Sigmoid colon (tissue), 6 donors: ENCODE measurements at regions not wholly inside any gene's neighbourhood (a gene's known extent, or its start where the extent isn't known, plus 50 kb on each side); places are given as distances from the start of the nearest gene placed in this dataset.

Source experiments
- DNase-seq: peaks from one replicate; pipeline ENCODE4 v3.0.0-alpha.2; 2019
- H3K27ac ChIP-seq, 4 donors: fragments of 200-600 bp; sonication (generic); one replicate each; pipeline ENCODE4 v1.5.1; 2016 to 2019; ENCODE audit warnings: mild to moderate bottlenecking in 1 of 4
- H3K27me3 ChIP-seq, 3 donors: fragments of 200-600 bp; sonication (generic); one replicate each; pipeline ENCODE4 v1.5.1; 2019; ENCODE audit warnings: mild to moderate bottlenecking in 1 of 3
- H3K36me3 ChIP-seq, 4 donors: fragments of 200-600 bp; sonication (generic); one replicate each; pipeline ENCODE4 v1.5.1; 2016 to 2019
- H3K4me1 ChIP-seq, 4 donors: fragments of 200-600 bp; sonication (generic); one replicate each; pipeline ENCODE4 v1.5.1; 2017 to 2019
- H3K4me3 ChIP-seq, 4 donors: fragments of 200-600 bp; sonication (generic); one replicate each; pipeline ENCODE4 v1.5.1; 2017 to 2019; ENCODE audit warnings: mild to moderate bottlenecking in 2 of 4, moderate library complexity in 1 of 4
- H3K9me3 ChIP-seq, 4 donors: fragments of 200-600 bp in 3 of 4; sonication (generic) in 3 of 4; one replicate each; pipeline versions ENCODE4 v1.5.1 to v1.6.1; 2013 to 2019
- EP300 ChIP-seq, 4 donors: sonication (generic); formaldehyde crosslinking; IDR thresholded peaks; one replicate each; pipeline ENCODE4 v1.6.1; 2017; ENCODE audit warnings: antibody characterized with exemption in 4 of 4
- POLR2A ChIP-seq, 2 donors: fragments of 450-650 bp; IDR thresholded peaks; one replicate each; pipeline ENCODE4 v1.6.1; 2016; ENCODE audit warnings: antibody characterized with exemption in 2 of 2, mild to moderate bottlenecking in 2 of 2, moderate library complexity in 2 of 2
- POLR2AphosphoS5 ChIP-seq, 4 donors: sonication (generic); formaldehyde crosslinking; IDR thresholded peaks; one replicate each; pipeline ENCODE4 v1.6.1; 2017; ENCODE audit warnings: antibody characterized with exemption in 4 of 4
- WGBS, 2 donors: extraction: QIAGEN DNeasy Blood & Tissue Kit; methylation state at CpG; one replicate each; pipeline ENCODE4 v1.1.7; 2013; 5-methylcytosine and 5-hydroxymethylcytosine counted together
- intact Hi-C: fragments of 100-400 bp; cut with DNase I; formaldehyde crosslinking; loops from one replicate; pipeline ENCODE4 v1.15.1; 2023
- TF ChIP-seq, protein P1 (sequence below), 4 experiments: fragments of 450-650 bp in 3 of 4; fragments of 200-600 bp in 1 of 4; IDR thresholded peaks; one replicate each; pipeline ENCODE4 v1.5.1; 2016 to 2019; ENCODE audit warnings: antibody characterized with exemption in 4 of 4, mild to moderate bottlenecking in 3 of 4, moderate library complexity in 2 of 4
- donor health status: healthy with polysubstance abuse.
- donor health status: healthy.

DNA sequence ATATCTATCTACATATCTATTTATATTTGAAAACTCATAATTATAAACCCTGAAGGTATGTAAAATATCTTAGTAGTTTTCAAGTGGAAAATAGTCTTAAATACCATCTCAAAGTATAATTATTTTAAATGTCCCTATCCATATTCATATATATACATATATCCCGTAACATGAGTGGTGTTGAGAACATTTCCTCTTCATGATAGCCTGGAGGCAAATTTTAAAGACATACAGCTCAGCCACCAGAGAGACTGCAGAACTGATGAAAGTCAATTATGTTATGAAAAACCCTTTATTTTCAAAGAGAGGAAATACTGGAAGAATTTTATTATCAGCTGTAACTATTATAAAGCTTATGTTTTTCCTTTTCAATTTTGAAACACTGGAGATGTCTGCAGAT, 1806.7 kb upstream of the PCDH7 start:
- TF ChIP-seq POLR2AphosphoS5 (IDR thresholded peaks at IDR 0.05) (no peak), EP300 (IDR thresholded peaks at IDR 0.05) (no peak), POLR2A (IDR thresholded peaks at IDR 0.05) (no peak)
- TF ChIP-seq, protein P1, sequence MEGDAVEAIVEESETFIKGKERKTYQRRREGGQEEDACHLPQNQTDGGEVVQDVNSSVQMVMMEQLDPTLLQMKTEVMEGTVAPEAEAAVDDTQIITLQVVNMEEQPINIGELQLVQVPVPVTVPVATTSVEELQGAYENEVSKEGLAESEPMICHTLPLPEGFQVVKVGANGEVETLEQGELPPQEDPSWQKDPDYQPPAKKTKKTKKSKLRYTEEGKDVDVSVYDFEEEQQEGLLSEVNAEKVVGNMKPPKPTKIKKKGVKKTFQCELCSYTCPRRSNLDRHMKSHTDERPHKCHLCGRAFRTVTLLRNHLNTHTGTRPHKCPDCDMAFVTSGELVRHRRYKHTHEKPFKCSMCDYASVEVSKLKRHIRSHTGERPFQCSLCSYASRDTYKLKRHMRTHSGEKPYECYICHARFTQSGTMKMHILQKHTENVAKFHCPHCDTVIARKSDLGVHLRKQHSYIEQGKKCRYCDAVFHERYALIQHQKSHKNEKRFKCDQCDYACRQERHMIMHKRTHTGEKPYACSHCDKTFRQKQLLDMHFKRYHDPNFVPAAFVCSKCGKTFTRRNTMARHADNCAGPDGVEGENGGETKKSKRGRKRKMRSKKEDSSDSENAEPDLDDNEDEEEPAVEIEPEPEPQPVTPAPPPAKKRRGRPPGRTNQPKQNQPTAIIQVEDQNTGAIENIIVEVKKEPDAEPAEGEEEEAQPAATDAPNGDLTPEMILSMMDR (IDR thresholded peaks at IDR 0.05), result no peak
- Histone ChIP-seq H3K27ac (no peak overlapping the region), H3K27me3 (no peaks in the 10 kb centered on the region), H3K4me1 (no peaks in the 10 kb centered on the region), H3K36me3 (no peaks in the 10 kb centered on the region), H3K4me3 (no peak overlapping the region), H3K9me3 (no peaks in the 10 kb centered on the region)
- intact Hi-C loops, result no loop called here
- no peak for DNase-seq
- 75 to 76% methylated on average over 1 of the region's 1 CpG for WGBS, 2 donors

DNA sequence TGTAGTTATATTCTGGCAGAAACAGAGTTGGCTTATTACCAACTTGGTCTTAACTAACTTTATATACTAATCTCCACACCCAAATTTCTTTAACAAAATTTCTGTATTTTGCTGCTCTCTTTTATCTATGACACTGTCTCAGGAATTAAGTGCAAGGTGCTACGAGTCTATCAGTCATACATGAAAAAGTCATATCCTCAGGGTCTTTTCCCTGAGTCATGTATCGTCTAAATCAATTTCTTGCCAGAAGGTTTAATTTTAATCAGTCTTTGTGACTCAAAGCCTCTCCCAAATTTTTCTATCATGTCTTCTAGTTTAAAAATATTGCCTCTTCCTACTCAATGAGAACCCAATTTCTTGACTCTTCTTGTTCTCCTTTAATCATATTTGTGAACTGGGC, 1803.6 kb upstream of the PCDH7 start:
- no peak for TF ChIP-seq POLR2AphosphoS5 (IDR thresholded peaks at IDR 0.05)
- no peak for TF ChIP-seq EP300 (IDR thresholded peaks at IDR 0.05)
- no peak for TF ChIP-seq POLR2A (IDR thresholded peaks at IDR 0.05)
- TF ChIP-seq, protein P1 (IDR thresholded peaks at IDR 0.05), result no peak
- Histone ChIP-seq H3K4me1 (no peaks in the 10 kb centered on the region), H3K27me3 (no peaks in the 10 kb centered on the region), H3K27ac (no peak overlapping the region), H3K4me3 (no peak overlapping the region), H3K9me3 (no peaks in the 10 kb centered on the region), H3K36me3 (no peaks in the 10 kb centered on the region)
- intact Hi-C loops, result no loop called here
- WGBS, 2 donors, result 88 to 91% methylated on average over 2 of the region's 2 CpGs
- DNase-seq, result no peak

DNA sequence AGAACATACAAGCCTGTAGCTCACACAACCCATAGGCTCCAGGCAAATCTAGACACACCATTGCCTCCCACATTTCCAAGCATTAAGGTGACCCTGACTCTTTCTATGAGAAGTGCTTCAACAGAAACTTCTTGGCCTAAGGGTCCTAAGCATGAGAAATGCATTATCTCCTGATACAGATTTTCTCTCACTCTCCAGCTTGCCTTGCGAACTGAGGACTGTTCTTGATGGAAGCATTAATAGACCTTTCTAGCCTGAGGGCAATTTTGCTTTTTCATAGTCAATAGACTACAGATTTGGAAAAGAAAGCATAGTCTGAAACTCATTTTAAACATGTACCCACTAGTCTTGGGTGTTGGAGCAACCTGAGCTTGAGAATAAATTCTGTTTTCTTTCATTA, 1801.3 kb upstream of the PCDH7 start:
- no peak overlapping the region for H3K4me3 ChIP-seq
- WGBS, 2 donors, result 81 to 91% methylated on average over 1 of the region's 1 CpG
- H3K9me3 ChIP-seq, result no peaks in the 10 kb centered on the region
- no peaks in the 10 kb centered on the region for H3K36me3 ChIP-seq
- no peak for TF ChIP-seq POLR2AphosphoS5 (IDR thresholded peaks at IDR 0.05)
- TF ChIP-seq, protein P1 (IDR thresholded peaks at IDR 0.05), result no peak
- TF ChIP-seq EP300 (IDR thresholded peaks at IDR 0.05), result no peak
- TF ChIP-seq POLR2A (IDR thresholded peaks at IDR 0.05), result no peak
- no peak for DNase-seq
- H3K4me1 ChIP-seq, result no peaks in the 10 kb centered on the region
- intact Hi-C loops, result no loop called here
- H3K27ac ChIP-seq, result no peak overlapping the region
- H3K27me3 ChIP-seq, result no peaks in the 10 kb centered on the region

DNA sequence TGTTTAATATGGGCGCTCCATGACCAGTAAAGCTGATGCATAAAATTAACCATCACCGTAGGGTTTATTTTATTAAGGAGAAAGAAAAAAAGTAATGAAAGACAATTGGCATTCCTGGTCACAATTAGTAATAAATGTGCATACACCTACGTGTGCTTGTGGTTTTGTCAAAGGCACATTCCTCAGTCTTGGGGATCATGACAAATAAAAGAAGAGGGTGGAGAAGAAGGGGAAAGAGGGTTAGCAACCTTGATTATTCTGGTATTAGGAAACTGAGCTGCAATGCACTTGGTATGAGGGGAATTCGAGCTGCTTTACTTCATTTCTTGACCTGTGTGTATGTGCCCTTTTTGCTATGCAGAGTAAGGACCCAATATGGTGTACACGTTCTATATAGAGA, 1798.3 kb upstream of the PCDH7 start:
- no peak for DNase-seq
- intact Hi-C loops, result no loop called here
- H3K9me3 ChIP-seq, result no peaks in the 10 kb centered on the region
- no peak overlapping the region for H3K27ac ChIP-seq
- no peaks in the 10 kb centered on the region for H3K36me3 ChIP-seq
- H3K4me3 ChIP-seq, result no peak overlapping the region
- TF ChIP-seq POLR2A (IDR thresholded peaks at IDR 0.05), result no peak
- TF ChIP-seq POLR2AphosphoS5 (IDR thresholded peaks at IDR 0.05), result no peak
- no peak for TF ChIP-seq EP300 (IDR thresholded peaks at IDR 0.05)
- TF ChIP-seq, protein P1 (IDR thresholded peaks at IDR 0.05), result no peak
- WGBS, 2 donors, result 52 to 82% methylated on average over 5 of the region's 5 CpGs
- H3K27me3 ChIP-seq, result no peaks in the 10 kb centered on the region
- no peaks in the 10 kb centered on the region for H3K4me1 ChIP-seq

DNA sequence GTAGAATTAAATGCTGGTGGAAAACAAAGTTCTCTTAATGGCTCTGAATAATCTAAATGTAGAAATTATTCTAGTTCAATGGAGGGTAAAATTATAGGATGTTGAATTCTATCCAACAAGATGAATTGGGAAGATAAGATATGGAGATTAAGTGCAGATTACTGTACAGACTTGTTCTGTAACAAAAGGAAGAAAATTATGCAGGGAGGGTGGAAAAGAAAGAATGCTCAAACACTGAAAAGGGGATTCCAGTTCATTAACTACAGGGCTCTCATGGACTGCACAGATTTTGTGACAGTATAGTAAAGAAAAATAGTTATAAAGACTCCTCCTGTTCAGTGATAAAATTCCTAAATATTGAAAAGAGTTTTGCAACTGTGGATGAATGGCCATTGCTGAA, 1794.0 kb upstream of the PCDH7 start:
- no peaks in the 10 kb centered on the region for H3K9me3 ChIP-seq
- H3K27ac ChIP-seq, result no peak overlapping the region
- H3K36me3 ChIP-seq, result no peaks in the 10 kb centered on the region
- no peaks in the 10 kb centered on the region for H3K27me3 ChIP-seq
- TF ChIP-seq POLR2AphosphoS5 (IDR thresholded peaks at IDR 0.05) (no peak), EP300 (IDR thresholded peaks at IDR 0.05) (no peak), POLR2A (IDR thresholded peaks at IDR 0.05) (no peak)
- TF ChIP-seq, protein P1 (IDR thresholded peaks at IDR 0.05), result no peak
- no peak overlapping the region for H3K4me3 ChIP-seq
- H3K4me1 ChIP-seq, result no peaks in the 10 kb centered on the region
- intact Hi-C loops, result no loop called here
- DNase-seq, result no peak
